AG08396 (cell line): ENCODE measurements at regions not wholly inside any gene's neighbourhood (a gene's known extent, or its start where the extent isn't known, plus 50 kb on each side); places are given as distances from the start of the nearest gene placed in this dataset.

Source experiments
- DNase-seq: peaks from one replicate; pipeline ENCODE4 v3.0.0; 2012; ENCODE audit warnings: low spot score, mixed read lengths

- DNase-seq = no peak
These were observed 591.9 kb upstream of the MGMT start for GRCh38 chr10:128875030-128875744.

GRCh38 chr10:128875956-128876736, 590.9 kb upstream of the MGMT start:
- no peak for DNase-seq

- no peak for DNase-seq
These were observed 589.9 kb upstream of the MGMT start for GRCh38 chr10:128877141-128877540.

GRCh38 chr10:128877936-128878335, 589.1 kb upstream of the MGMT start:
- no peak for DNase-seq

- no peak for DNase-seq
These were observed 588.0 kb upstream of the MGMT start for GRCh38 chr10:128879030-128879429.

- no peak for DNase-seq
These were observed 587.5 kb upstream of the MGMT start for GRCh38 chr10:128879441-128880140.

GRCh38 chr10:128880159-128880725, 586.8 kb upstream of the MGMT start:
- no peak for DNase-seq

- DNase-seq = no peak
These were observed 586.0 kb upstream of the MGMT start for GRCh38 chr10:128881086-128881485.

GRCh38 chr10:128883231-128884032, 583.6 kb upstream of the MGMT start:
- DNase-seq = no peak

- DNase-seq = no peak
These were observed 583.0 kb upstream of the MGMT start for GRCh38 chr10:128884033-128884425.

- DNase-seq = no peak
These were observed 582.5 kb upstream of the MGMT start for GRCh38 chr10:128884496-128885072.

GRCh38 chr10:128885573-128886555, 581.2 kb upstream of the MGMT start:
- no peak for DNase-seq

- DNase-seq = no peak
These were observed 579.2 kb upstream of the MGMT start for GRCh38 chr10:128887856-128888255.

GRCh38 chr10:128892005-128892404, 575.0 kb upstream of the MGMT start:
- no peak for DNase-seq

GRCh38 chr10:128894641-128895040, 572.4 kb upstream of the MGMT start:
- DNase-seq = no peak

GRCh38 chr10:128895473-128895872, 571.6 kb upstream of the MGMT start:
- DNase-seq = no peak

- no peak for DNase-seq
These were observed 570.8 kb upstream of the MGMT start for GRCh38 chr10:128896116-128896795.

- DNase-seq = no peak
These were observed 570.1 kb upstream of the MGMT start for GRCh38 chr10:128896963-128897362.

- DNase-seq = no peak
These were observed 569.5 kb upstream of the MGMT start for GRCh38 chr10:128897401-128898129.
